ENCODE measurements at regions not wholly inside any gene's neighbourhood (a gene's known extent, or its start where the extent isn't known, plus 50 kb on each side); places are given as distances from the start of the nearest gene placed in this dataset.

DNA sequence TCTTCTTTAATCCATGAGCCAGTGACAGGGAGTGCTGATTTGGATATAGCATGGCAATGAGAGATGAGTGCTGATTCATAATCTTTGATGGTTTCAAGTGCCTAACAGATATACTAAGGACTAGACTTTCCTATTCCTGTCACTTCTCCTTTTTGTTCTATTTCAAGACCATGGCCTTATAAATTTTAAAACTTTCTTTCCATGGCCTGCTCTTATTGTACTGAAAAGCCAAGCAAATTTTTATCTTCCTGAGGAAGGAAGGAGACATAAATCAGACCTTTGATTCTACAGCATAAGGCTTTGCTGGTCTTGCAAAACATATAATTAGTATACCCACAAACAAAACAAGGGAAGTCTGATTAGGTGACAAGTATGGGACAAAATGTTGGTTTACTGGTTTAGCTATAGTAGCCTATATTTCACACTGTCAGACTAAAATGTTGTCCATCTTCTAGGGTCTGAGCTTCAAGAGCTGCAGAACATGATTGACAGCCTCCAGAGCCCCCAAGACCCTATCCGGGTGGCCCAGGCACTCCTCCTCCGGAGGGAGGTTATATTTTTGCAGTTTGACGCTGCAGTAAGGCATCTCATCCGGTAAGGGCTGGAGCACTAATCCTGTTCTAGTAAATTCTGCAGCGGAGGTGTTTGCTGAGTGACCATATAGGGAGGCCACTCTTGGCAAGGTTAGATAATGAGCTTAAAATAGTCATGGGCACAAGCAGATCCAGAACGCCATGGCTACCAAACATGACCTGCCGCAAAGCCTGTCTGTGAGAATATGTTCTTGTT, 82.3 kb downstream of the CD164 start:
- Mint-ChIP-seq H3K27ac (no peak overlapping the region), H3K4me3 (no peak overlapping the region), H3K4me1 (peaks cover 27 to 34% of the 10 kb centered on the region in 2 donors), H3K27me3 (peaks cover 16 to 21% of the 10 kb centered on the region in 2 donors), H3K9me3 (no peaks in the 10 kb centered on the region), H3K36me3 (no peaks in the 10 kb centered on the region)
- DNase-seq: no peak
- peak; percentile 75 to 84 for ATAC-seq (replicated peaks)

DNA sequence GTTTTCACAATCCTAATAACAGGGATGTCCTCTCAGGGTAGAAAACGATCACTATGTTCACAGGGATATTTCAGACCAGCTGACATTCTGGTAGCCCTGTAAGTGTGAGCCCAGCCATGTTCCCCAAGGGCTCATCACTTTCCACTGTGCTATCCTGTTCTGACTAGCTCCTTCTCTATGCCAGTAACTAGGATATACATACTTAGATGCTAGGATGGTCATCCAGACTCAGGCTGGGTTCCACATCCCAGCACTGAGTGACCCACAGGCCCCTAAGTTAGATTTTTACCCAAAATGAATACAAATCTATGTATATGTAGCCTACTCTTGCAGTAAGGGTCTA, 83.0 kb downstream of the CD164 start:
- DNase-seq (no peak), ATAC-seq (replicated peaks) (peak in 1 of 2 donors; percentile 41)
- Mint-ChIP-seq H3K36me3 (no peaks in the 10 kb centered on the region), H3K4me3 (no peak overlapping the region), H3K9me3 (no peaks in the 10 kb centered on the region), H3K4me1 (peaks cover 21 to 32% of the 10 kb centered on the region in 2 donors), H3K27me3 (peaks cover 16 to 21% of the 10 kb centered on the region in 2 donors), H3K27ac (no peak overlapping the region)

GRCh38 chr6:109298605-109299264, 83.5 kb downstream of the CD164 start:
- Mint-ChIP-seq H3K4me1 (peaks cover 19 to 32% of the 10 kb centered on the region in 2 donors), H3K4me3 (no peak overlapping the region), H3K9me3 (no peaks in the 10 kb centered on the region), H3K36me3 (no peaks in the 10 kb centered on the region), H3K27me3 (peaks cover 16 to 21% of the 10 kb centered on the region in 2 donors), H3K27ac (no peak overlapping the region)
- ATAC-seq (replicated peaks): no peak
- no peak for DNase-seq

DNA sequence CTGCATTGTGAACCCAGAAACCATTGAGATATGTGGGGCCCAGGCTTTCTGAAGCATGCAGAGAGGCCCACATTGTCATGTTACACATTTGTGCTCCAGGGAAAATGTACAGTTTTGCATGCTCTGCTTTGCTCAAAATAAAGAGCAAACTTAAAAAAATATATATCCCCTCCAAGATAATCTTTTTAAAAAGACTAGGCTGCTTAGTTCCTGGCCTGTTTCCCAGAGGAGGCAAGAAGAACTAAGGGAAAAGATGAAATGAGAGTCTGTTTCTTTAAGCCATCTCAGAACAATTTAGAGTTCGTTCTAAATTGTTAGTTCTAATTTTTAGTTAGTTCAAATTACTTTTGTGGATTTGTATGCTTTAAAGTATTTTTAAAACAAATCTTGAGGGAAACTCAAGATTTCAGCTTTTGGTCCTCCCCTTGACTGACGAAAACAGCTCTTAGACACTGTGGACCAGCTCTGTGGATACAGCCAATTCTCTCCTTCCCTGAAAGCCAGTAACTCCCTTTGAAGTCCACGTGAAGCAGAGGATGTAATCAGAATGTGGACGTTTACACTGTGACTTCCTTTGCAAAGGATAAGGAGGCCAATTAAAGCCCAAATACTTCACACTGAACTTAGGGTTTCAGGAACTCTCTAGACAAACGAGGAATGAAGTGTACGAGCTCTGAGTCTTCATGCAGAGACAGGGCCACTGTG, 84.7 kb downstream of the CD164 start:
- DNase-seq (no peak), ATAC-seq (replicated peaks) (no peak)
- Mint-ChIP-seq H3K27ac (no peak overlapping the region), H3K36me3 (no peaks in the 10 kb centered on the region), H3K4me3 (no peak overlapping the region), H3K27me3 (peaks cover 20 to 21% of the 10 kb centered on the region in 2 donors), H3K4me1 (peaks cover 14 to 29% of the 10 kb centered on the region in 2 donors), H3K9me3 (no peaks in the 10 kb centered on the region)

DNA sequence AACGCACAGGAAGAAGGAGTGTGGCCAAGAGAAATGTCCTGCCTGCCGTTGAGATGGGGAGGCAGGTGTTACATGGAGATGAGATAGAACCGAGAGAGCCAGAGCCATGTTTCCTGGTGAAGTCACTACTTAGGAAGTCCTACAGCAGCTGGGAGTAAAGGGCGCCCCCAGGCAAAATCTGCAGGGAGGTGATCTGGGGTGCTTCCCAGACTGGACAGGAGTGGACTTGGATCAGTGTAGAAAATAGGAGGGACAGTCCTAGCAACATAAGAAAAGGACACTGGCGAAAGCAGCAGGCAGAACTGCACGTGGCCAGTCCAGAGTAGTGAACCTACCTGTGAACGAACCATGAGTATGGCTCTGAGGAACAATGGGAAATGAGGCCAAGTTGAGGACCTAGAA, 85.3 kb downstream of the CD164 start:
- no peak for DNase-seq
- H3K27me3 Mint-ChIP-seq: peaks cover 20 to 21% of the 10 kb centered on the region in 2 donors
- no peak overlapping the region for H3K4me3 Mint-ChIP-seq
- peaks cover 14 to 29% of the 10 kb centered on the region in 2 donors for H3K4me1 Mint-ChIP-seq
- no peak overlapping the region for H3K27ac Mint-ChIP-seq
- H3K9me3 Mint-ChIP-seq: no peaks in the 10 kb centered on the region
- H3K36me3 Mint-ChIP-seq: no peaks in the 10 kb centered on the region
- ATAC-seq (replicated peaks): no peak

GRCh38 chr6:109296452-109296851, 85.8 kb downstream of the CD164 start:
- DNase-seq (no peak), ATAC-seq (replicated peaks) (no peak)
- Mint-ChIP-seq H3K4me1 (peaks cover 14 to 29% of the 10 kb centered on the region in 2 donors), H3K36me3 (no peaks in the 10 kb centered on the region), H3K9me3 (no peaks in the 10 kb centered on the region), H3K4me3 (no peak overlapping the region), H3K27ac (no peak overlapping the region), H3K27me3 (peaks cover 20 to 21% of the 10 kb centered on the region in 2 donors)

GRCh38 chr6:109295774-109296156, 86.5 kb downstream of the CD164 start:
- Mint-ChIP-seq H3K9me3 (no peaks in the 10 kb centered on the region), H3K4me1 (peaks cover 14 to 29% of the 10 kb centered on the region in 2 donors), H3K36me3 (no peaks in the 10 kb centered on the region), H3K4me3 (no peak overlapping the region), H3K27me3 (peaks cover 20 to 21% of the 10 kb centered on the region in 2 donors), H3K27ac (no peak overlapping the region)
- DNase-seq (no peak), ATAC-seq (replicated peaks) (no peak)

DNA sequence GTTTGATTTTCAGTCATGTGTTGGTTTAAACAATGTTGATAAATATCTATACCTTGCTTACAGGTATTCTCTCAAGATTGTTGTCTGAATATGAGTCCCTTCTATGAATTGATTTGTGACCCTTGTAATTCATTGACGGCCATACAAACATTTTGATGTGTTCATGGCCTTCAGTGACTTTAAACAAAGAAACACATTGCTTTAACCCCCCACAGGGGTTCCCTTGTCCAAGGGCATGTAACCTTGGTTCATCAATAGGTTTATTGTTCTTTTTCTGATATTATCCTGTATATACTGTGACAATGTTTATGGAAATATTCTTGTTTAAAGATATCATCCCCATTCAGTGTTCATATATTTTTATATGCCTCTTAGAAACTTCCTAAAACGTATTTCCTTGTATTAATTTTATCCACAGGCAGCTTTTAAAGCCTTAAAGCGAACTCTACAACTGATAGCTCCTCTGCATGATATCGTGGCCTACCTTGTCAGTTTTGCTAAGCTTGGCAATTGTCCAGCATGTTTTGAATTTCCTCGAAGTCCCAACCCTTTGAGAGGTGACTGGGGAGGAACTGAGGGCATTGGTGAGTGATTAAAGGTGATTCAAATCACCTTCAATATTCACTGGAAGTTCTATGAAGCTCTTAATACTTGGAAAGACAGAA, 87.0 kb downstream of the CD164 start:
- peaks cover 12 to 27% of the 10 kb centered on the region in 2 donors for H3K4me1 Mint-ChIP-seq
- no peak for ATAC-seq (replicated peaks)
- H3K36me3 Mint-ChIP-seq: no peaks in the 10 kb centered on the region
- H3K27me3 Mint-ChIP-seq: peaks cover 20 to 21% of the 10 kb centered on the region in 2 donors
- no peak overlapping the region for H3K27ac Mint-ChIP-seq
- H3K4me3 Mint-ChIP-seq: no peak overlapping the region
- no peaks in the 10 kb centered on the region for H3K9me3 Mint-ChIP-seq
- no peak for DNase-seq

DNA sequence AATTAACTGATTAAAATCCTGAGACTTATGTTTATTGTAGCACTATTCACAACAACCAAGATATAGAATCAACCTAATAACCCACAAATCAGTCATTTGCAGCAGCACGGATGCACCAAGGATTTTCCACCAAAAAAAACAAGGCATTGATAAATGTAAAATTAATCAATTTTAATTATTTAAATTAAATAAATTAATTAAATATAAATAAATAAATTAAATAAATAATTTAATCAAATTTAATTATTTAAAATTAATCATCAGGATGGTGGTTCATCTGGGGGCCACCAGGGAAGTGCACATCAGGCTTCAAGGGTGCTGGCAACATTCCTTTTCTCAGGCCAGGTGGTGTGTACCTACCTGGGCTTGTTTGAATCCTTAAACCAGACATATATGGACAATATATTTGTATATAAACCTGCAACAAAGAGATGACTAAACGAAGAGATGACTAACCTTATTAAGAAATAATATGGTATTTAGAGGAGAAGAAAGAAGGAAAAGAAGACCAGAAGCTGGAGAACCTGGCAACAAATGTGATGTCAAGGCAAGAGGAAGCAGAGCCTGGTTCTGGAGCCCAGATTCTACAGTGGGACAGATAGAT, 89.2 kb downstream of the CD164 start:
- H3K36me3 Mint-ChIP-seq: no peaks in the 10 kb centered on the region
- no peaks in the 10 kb centered on the region for H3K9me3 Mint-ChIP-seq
- H3K4me3 Mint-ChIP-seq: no peak overlapping the region
- peaks cover 4 to 13% of the 10 kb centered on the region in 2 donors for H3K4me1 Mint-ChIP-seq
- H3K27ac Mint-ChIP-seq: no peak overlapping the region
- DNase-seq: no peak
- ATAC-seq (replicated peaks): no peak
- peaks cover 14 to 15% of the 10 kb centered on the region in 2 donors for H3K27me3 Mint-ChIP-seq

GRCh38 chr6:109292420-109292819, 89.8 kb downstream of the CD164 start:
- Mint-ChIP-seq H3K9me3 (no peaks in the 10 kb centered on the region), H3K4me1 (peaks cover 4 to 13% of the 10 kb centered on the region in 2 donors), H3K4me3 (no peak overlapping the region), H3K36me3 (no peaks in the 10 kb centered on the region), H3K27me3 (peaks cover 10 to 11% of the 10 kb centered on the region in 2 donors), H3K27ac (no peak overlapping the region)
- DNase-seq (no peak), ATAC-seq (replicated peaks) (no peak)

GRCh38 chr6:109291902-109292301, 90.4 kb downstream of the CD164 start:
- ATAC-seq (replicated peaks) (no peak), DNase-seq (no peak)
- Mint-ChIP-seq H3K27me3 (peaks cover 7 to 10% of the 10 kb centered on the region in 2 donors), H3K4me3 (no peak overlapping the region), H3K36me3 (no peaks in the 10 kb centered on the region), H3K9me3 (no peaks in the 10 kb centered on the region), H3K27ac (no peak overlapping the region), H3K4me1 (peaks cover 4 to 13% of the 10 kb centered on the region in 2 donors)

- peaks cover 0 to 4% of the 10 kb centered on the region in 2 donors for H3K27me3 Mint-ChIP-seq
- H3K4me3 Mint-ChIP-seq: no peak overlapping the region
- DNase-seq (no peak), ATAC-seq (replicated peaks) (no peak)
- H3K36me3 Mint-ChIP-seq: no peaks in the 10 kb centered on the region
- H3K9me3 Mint-ChIP-seq: no peaks in the 10 kb centered on the region
- no peak overlapping the region for H3K27ac Mint-ChIP-seq
- H3K4me1 Mint-ChIP-seq: peaks cover 4 to 13% of the 10 kb centered on the region in 2 donors
Measured at GRCh38 chr6:109290143-109290931, 91.9 kb downstream of the CD164 start.

- no peaks in the 10 kb centered on the region for H3K9me3 Mint-ChIP-seq
- ATAC-seq (replicated peaks) (no peak), DNase-seq (no peak)
- no peak overlapping the region for H3K27ac Mint-ChIP-seq
- H3K27me3 Mint-ChIP-seq: no peaks in the 10 kb centered on the region
- peaks cover 0 to 5% of the 10 kb centered on the region in 2 donors for H3K4me1 Mint-ChIP-seq
- no peak overlapping the region for H3K4me3 Mint-ChIP-seq
- H3K36me3 Mint-ChIP-seq: no peaks in the 10 kb centered on the region
Measured at GRCh38 chr6:109285366-109285765, 96.9 kb downstream of the CD164 start.

Measured in stimulated activated naive B cell treated with anti-CD40 and anti-IgM and Interleukin-4, amounts not matched to agents 10 μg/mL and 1 μg/mL and 100 μg/mL, for 72 hours (primary cell).